Right lobe of liver (tissue), 6 donors: ENCODE measurements at regions not wholly inside any gene's neighbourhood (a gene's known extent, or its start where the extent isn't known, plus 50 kb on each side); places are given as distances from the start of the nearest gene placed in this dataset.

ENCODE experiments used
- ATAC-seq, 4 donors: fragments of 200-7000 bp; cut with Tn5 transposase; one replicate each; pipeline ENCODE4 v1.9.1; 2020; ENCODE audit warnings: mild to moderate bottlenecking in 4 of 4, moderate library complexity in 4 of 4
- DNase-seq, 3 donors: peaks; one replicate each; pipeline ENCODE4 v3.0.0-alpha.2; 2020
- H3K27ac ChIP-seq, 3 donors: fragments of 200-600 bp; one replicate each; pipeline ENCODE4 v1.8.0; 2022
- H3K27me3 ChIP-seq, 2 donors: fragments of 200-600 bp; one replicate each; pipeline ENCODE4 v1.8.0; 2022
- H3K36me3 ChIP-seq, 4 donors: fragments of 200-600 bp; sonication (generic) in 1 of 4; one replicate each; pipeline versions ENCODE4 v1.5.1 to v1.8.0; 2017 to 2022; ENCODE audit warnings: control low read depth in 1 of 4
- H3K4me1 ChIP-seq, 4 donors: fragments of 200-600 bp; sonication (generic) in 1 of 4; one replicate each; pipeline versions ENCODE4 v1.5.1 to v1.8.0; 2017 to 2022; ENCODE audit warnings: control low read depth in 1 of 4
- H3K4me3 ChIP-seq, 3 donors: fragments of 200-600 bp; one replicate each; pipeline ENCODE4 v1.8.0; 2022
- H3K9me3 ChIP-seq, 4 donors: fragments of 200-600 bp; sonication (generic) in 1 of 4; one replicate each; pipeline versions ENCODE4 v1.5.1 to v1.8.0; 2017 to 2022; ENCODE audit warnings: control low read depth in 1 of 4
- CTCF ChIP-seq, 4 donors: fragments of 200-600 bp in 3 of 4; fragments of 450-650 bp in 1 of 4; IDR thresholded peaks; one replicate each; pipeline versions ENCODE4 v1.5.1 to v1.8.0; 2016 to 2022; ENCODE audit warnings: antibody characterized with exemption in 4 of 4, mild to moderate bottlenecking in 2 of 4
- POLR2A ChIP-seq: fragments of 450-650 bp; IDR thresholded peaks from one replicate; pipeline ENCODE4 v1.6.1; 2017; ENCODE audit warnings: antibody characterized with exemption, mild to moderate bottlenecking
- WGBS: methylation state at CpG from one replicate; pipeline ENCODE4 v1.1.6; 2018; ENCODE audit warnings: low coverage, low lambda C conversion rate; ENCODE audit not compliant: insufficient coverage; ENCODE audit errors: missing lambda C conversion rate; 5-methylcytosine and 5-hydroxymethylcytosine counted together
- intact Hi-C, 2 donors: fragments of 100-400 bp; cut with DNase I; formaldehyde crosslinking; loops; one replicate each; pipeline versions ENCODE4 v1.11.2 to v1.14.1; 2022
- donor health status: DM: no; HTN: yes; CAD: no.
- donor health status: DM: no; HTN: no; CAD: no.
- donor health status: DM: no; HTN: no; CAD: no.
- donor health status: DM: no; HTN: yes; CAD: no.
- donor health status: DM: no; HTN: yes; CAD: no.

- H3K27me3 ChIP-seq: no peaks in the 10 kb centered on the region
- intact Hi-C loops: no loop called here
- H3K9me3 ChIP-seq: no peaks in the 10 kb centered on the region
- TF ChIP-seq CTCF (IDR thresholded peaks at IDR 0.05) (no peak), POLR2A (no peak)
- H3K27ac ChIP-seq: no peak overlapping the region
- ATAC-seq (no peak), DNase-seq (no peak)
- H3K4me3 ChIP-seq: no peak overlapping the region
- 25% methylated on average over 2 of the region's 2 CpGs for WGBS
- H3K36me3 ChIP-seq: no peaks in the 10 kb centered on the region
- no peaks in the 10 kb centered on the region for H3K4me1 ChIP-seq
Measured at GRCh38 chr11:79942090-79942489, 501.3 kb upstream of the TENM4 start.

GRCh38 chr11:79940974-79941735, 500.3 kb upstream of the TENM4 start:
- no peaks in the 10 kb centered on the region for H3K4me1 ChIP-seq
- WGBS: 31% methylated on average over 3 of the region's 3 CpGs
- intact Hi-C loops: no loop called here

GRCh38 chr11:79940165-79940564, 499.3 kb upstream of the TENM4 start:
- no peak for DNase-seq
- intact Hi-C loops: no loop called here
- ATAC-seq: no peak
- Histone ChIP-seq H3K4me1 (no peaks in the 10 kb centered on the region), H3K27ac (no peak overlapping the region), H3K27me3 (no peaks in the 10 kb centered on the region), H3K4me3 (no peak overlapping the region), H3K9me3 (no peaks in the 10 kb centered on the region), H3K36me3 (no peaks in the 10 kb centered on the region)
- 23% methylated on average over 6 of the region's 6 CpGs for WGBS
- TF ChIP-seq POLR2A (no peak), CTCF (IDR thresholded peaks at IDR 0.05) (no peak)

More at GRCh38 chr11:79940974-79941735, 500.3 kb upstream of the TENM4 start:
- H3K27me3 ChIP-seq: no peaks in the 10 kb centered on the region
- no peak overlapping the region for H3K4me3 ChIP-seq
- no peaks in the 10 kb centered on the region for H3K36me3 ChIP-seq
- H3K27ac ChIP-seq: no peak overlapping the region
- no peaks in the 10 kb centered on the region for H3K9me3 ChIP-seq
- no peak for TF ChIP-seq CTCF (IDR thresholded peaks at IDR 0.05)
- TF ChIP-seq POLR2A: no peak
- DNase-seq: no peak
- no peak for ATAC-seq

- H3K4me1 ChIP-seq: no peaks in the 10 kb centered on the region
- H3K27ac ChIP-seq: no peak overlapping the region
- H3K27me3 ChIP-seq: no peaks in the 10 kb centered on the region
- intact Hi-C loops: no loop called here
- H3K9me3 ChIP-seq: no peaks in the 10 kb centered on the region
- DNase-seq (no peak), ATAC-seq (no peak)
- H3K4me3 ChIP-seq: no peak overlapping the region
- no peaks in the 10 kb centered on the region for H3K36me3 ChIP-seq
- TF ChIP-seq POLR2A (no peak), CTCF (IDR thresholded peaks at IDR 0.05) (no peak)
- WGBS: 61% methylated on average over 4 of the region's 4 CpGs
Measured at GRCh38 chr11:79939111-79939510, 498.3 kb upstream of the TENM4 start.
